GM12878 (cell line): ENCODE measurements at regions not wholly inside any gene's neighbourhood (a gene's known extent, or its start where the extent isn't known, plus 50 kb on each side); places are given as distances from the start of the nearest gene placed in this dataset.

Source experiments
- ATAC-seq: fragments of 200-7000 bp; cut with Tn5 transposase; 3 replicates; pipeline ENCODE4 v1.9.1; 2020; ENCODE audit warnings: mild to moderate bottlenecking, moderate library complexity
- BruUV-seq: library from RNA; stranded (reverse); fragments of 400-500 nt; replicated peaks from 2 replicates; lab custom pipeline; 2021; lab: Mats Ljungman, UMichigan
- CTCF ChIA-PET: fragments of 300-600 bp; sonication (Branson Sonifier 250); formaldehyde crosslinking; extraction: SDS; loops from one replicate; lab custom pipeline; 2021; ENCODE audit warnings: inconsistent platforms; lab: Yijun Ruan, JAX
- POLR2A ChIA-PET: fragments of 350-600 bp; formaldehyde crosslinking; extraction: SDS; loops from one replicate; lab custom pipeline; 2021; ENCODE audit warnings: inconsistent platforms; lab: Charles Lee
- RAD21 ChIA-PET: fragments of 300-600 bp; sonication (Branson Sonifier 250); formaldehyde crosslinking; loops from one replicate; lab custom pipeline; 2023; ENCODE audit warnings: antibody characterized with exemption; ENCODE audit not compliant: unreplicated experiment; lab: Charles Lee
- SMC1A ChIA-PET: fragments of 300-600 bp; sonication (Branson Sonifier 250); formaldehyde crosslinking; loops from one replicate; lab custom pipeline; 2023; ENCODE audit not compliant: unreplicated experiment, uncharacterized antibody; lab: Charles Lee
- DNase-seq: peaks from one replicate; pipeline ENCODE4 v3.0.0-alpha.2; 2011; ENCODE audit warnings: low read depth, low spot score
- FAIRE-seq: peaks from 3 replicates; lab custom pipeline; 2011; peaks lifted over from hg19 to GRCh38; lab: Jason Lieb, UNC
- H2AFZ ChIP-seq: 2 replicates; pipeline ENCODE4 v1.6.0; 2011; ENCODE audit warnings: low read depth, low read length, control low read depth; ENCODE audit not compliant: control insufficient read depth
- H3K27ac ChIP-seq: 2 replicates; pipeline ENCODE4 v1.5.1; 2011; ENCODE audit warnings: control low read depth; ENCODE audit not compliant: control insufficient read depth, insufficient read depth
- H3K27me3 ChIP-seq, 2 experiments: replicated peaks in 1 of 2; 2 replicates each; pipeline versions ENCODE4 v1.6.0 to v1.6.1; 2011; ENCODE audit warnings: low read length in 1 of 2; ENCODE audit not compliant: control insufficient read depth in 2 of 2, insufficient read depth in 2 of 2
- H3K36me3 ChIP-seq, 2 experiments: 2 replicates each; pipeline ENCODE4 v1.5.1; 2011; ENCODE audit warnings: low read length in 1 of 2; ENCODE audit not compliant: control insufficient read depth in 2 of 2, insufficient read depth in 2 of 2
- H3K4me1 ChIP-seq: 2 replicates; pipeline ENCODE4 v1.6.1; 2011; ENCODE audit warnings: mild to moderate bottlenecking, low read length, moderate library complexity, mixed read lengths; ENCODE audit not compliant: control insufficient read depth, insufficient read depth
- H3K4me2 ChIP-seq: 2 replicates; pipeline ENCODE4 v1.6.0; 2011; ENCODE audit warnings: control low read depth; ENCODE audit not compliant: control insufficient read depth, insufficient read depth
- H3K4me3 ChIP-seq: fragments of 200-600 bp; sonication (generic); 2 replicates; pipeline ENCODE4 v1.5.1; 2016
- H3K79me2 ChIP-seq: 2 replicates; pipeline ENCODE4 v1.6.0; 2011; ENCODE audit warnings: low read length; ENCODE audit not compliant: control insufficient read depth, insufficient read depth
- H3K9ac ChIP-seq: 2 replicates; pipeline ENCODE4 v1.8.0; 2011; ENCODE audit warnings: low read length, control low read depth, mixed read lengths; ENCODE audit not compliant: control insufficient read depth, insufficient read depth
- H3K9me3 ChIP-seq: replicated peaks from 3 replicates; pipeline ENCODE4 v1.5.1; 2011; ENCODE audit warnings: mild to moderate bottlenecking, low read length; ENCODE audit not compliant: control insufficient read depth, insufficient read depth
- H4K20me1 ChIP-seq: 2 replicates; pipeline ENCODE4 v1.6.0; 2011; ENCODE audit not compliant: control insufficient read depth, insufficient read depth
- CEBPB ChIP-seq, 2 experiments: fragments of 150-350 bp in 1 of 2; IDR thresholded peaks; 2 replicates each; pipeline ENCODE4 v1.6.1; 2012 to 2014; ENCODE audit warnings: low read depth in 2 of 2, low read length in 2 of 2, borderline replicate concordance in 1 of 2, inconsistent platforms in 1 of 2
- CTCF ChIP-seq, 3 experiments: IDR thresholded peaks in 2 of 3; conservative IDR thresholded peaks in 1 of 3; 2 replicates each; pipeline ENCODE4 v1.5.1; 2011; ENCODE audit warnings: low read depth in 3 of 3, low read length in 3 of 3, mild to moderate bottlenecking in 3 of 3, control low read depth in 2 of 3, moderate library complexity in 2 of 3, inconsistent platforms in 1 of 3, mixed read lengths in 1 of 3; ENCODE audit not compliant: control insufficient read depth in 2 of 3, insufficient read depth in 1 of 3; ENCODE audit errors: extremely low read depth in 1 of 3
- FOXM1 ChIP-seq: IDR thresholded peaks from 2 replicates; pipeline ENCODE4 v1.6.1; 2012; ENCODE audit warnings: low read depth, mild to moderate bottlenecking, inconsistent platforms, low read length, moderate library complexity
- GATAD2B ChIP-seq: fragments of 450-650 bp; conservative IDR thresholded peaks from 2 replicates; pipeline ENCODE4 v1.6.1; 2017; ENCODE audit warnings: low read depth, mild to moderate bottlenecking, moderate library complexity
- JUNB ChIP-seq: IDR thresholded peaks from 2 replicates; pipeline ENCODE4 v1.6.1; 2016; ENCODE audit warnings: antibody characterized with exemption, mild to moderate bottlenecking
- MEF2A ChIP-seq: IDR thresholded peaks from 2 replicates; pipeline ENCODE4 v1.6.1; 2011; ENCODE audit warnings: low read depth, mild to moderate bottlenecking, low read length, moderate library complexity; ENCODE audit not compliant: insufficient read depth
- MEF2B ChIP-seq: fragments of 450-650 bp; IDR thresholded peaks from 2 replicates; pipeline ENCODE4 v1.6.1; 2018; ENCODE audit warnings: mild to moderate bottlenecking, moderate library complexity; ENCODE audit not compliant: partially characterized antibody, poor library complexity, severe bottlenecking
- PML ChIP-seq: IDR thresholded peaks from 2 replicates; pipeline ENCODE4 v1.6.1; 2012; ENCODE audit warnings: low read length, inconsistent platforms
- POU2F2 ChIP-seq: IDR thresholded peaks from 3 replicates; pipeline ENCODE4 v1.6.1; 2011; ENCODE audit warnings: low read depth, mild to moderate bottlenecking, low read length, borderline replicate concordance
- SKIL ChIP-seq: fragments of 450-650 bp; IDR thresholded peaks from 2 replicates; pipeline ENCODE4 v1.6.1; 2017; ENCODE audit warnings: mild to moderate bottlenecking, low read depth, inconsistent platforms; ENCODE audit not compliant: poor library complexity, severe bottlenecking
- SRF ChIP-seq, 2 experiments: IDR thresholded peaks; 2 replicates each; pipeline ENCODE4 v1.6.1; 2011; ENCODE audit warnings: low read depth in 2 of 2, low read length in 2 of 2, mild to moderate bottlenecking in 1 of 2, moderate library complexity in 1 of 2
- TARDBP ChIP-seq: IDR thresholded peaks from 2 replicates; pipeline ENCODE4 v1.6.1; 2016; ENCODE audit warnings: borderline replicate concordance
- TCF7 ChIP-seq: IDR thresholded peaks from 2 replicates; pipeline ENCODE4 v1.6.1; 2014; ENCODE audit warnings: antibody characterized with exemption, borderline replicate concordance
- ZBED1 ChIP-seq: IDR thresholded peaks from 2 replicates; pipeline ENCODE4 v1.6.1; 2016; ENCODE audit warnings: borderline replicate concordance
- ZBTB11 ChIP-seq: fragments of 450-650 bp; formaldehyde crosslinking; IDR thresholded peaks from 2 replicates; pipeline ENCODE4 v1.5.0; 2022; ENCODE audit warnings: mild to moderate bottlenecking, missing genetic modification characterization
- ZNF207 ChIP-seq: fragments of 450-650 bp; IDR thresholded peaks from 2 replicates; pipeline ENCODE4 v1.6.1; 2014; ENCODE audit warnings: antibody characterized with exemption, mild to moderate bottlenecking, borderline replicate concordance
- WGBS: methylation state at CpG from one replicate; pipeline ENCODE4 v1.1.6; 2016; ENCODE audit warnings: low lambda C conversion rate; ENCODE audit not compliant: insufficient replicate concordance, insufficient coverage; ENCODE audit errors: missing lambda C conversion rate; 5-methylcytosine and 5-hydroxymethylcytosine counted together
- in situ Hi-C: fragments of 300-500 bp; cut with MboI; formaldehyde crosslinking; loops from 9 replicates; pipeline ENCODE4 v1.14.3; 2018; ENCODE audit warnings: mixed read lengths
- intact Hi-C: fragments of 100-400 bp; cut with micrococcal nuclease; formaldehyde crosslinking; loops from one replicate; pipeline ENCODE4 v1.14.2; 2022; ENCODE audit not compliant: unreplicated experiment

- Histone ChIP-seq H3K27ac (no peak overlapping the region), H3K4me2 (peak overlapping the region; percentile 59), H3K4me3 (no peak overlapping the region), H2AFZ (no peak overlapping the region), H3K79me2 (no peaks in the 10 kb centered on the region), H3K4me1 (peaks cover 31% of the 10 kb centered on the region), H4K20me1 (no peaks in the 10 kb centered on the region), H3K27me3 (peaks cover 0 to 3% of the 10 kb centered on the region in 2 experiments; a peak in 1 of 4 replicates), H3K9me3 (no peaks in the 10 kb centered on the region; the same call in 2 of the 3 replicates), H3K36me3 (no peaks in the 10 kb centered on the region), H3K9ac (no peak overlapping the region)
- 2% methylated on average over 5 of the region's 5 CpGs for WGBS
- FAIRE-seq (peak; percentile 88), ATAC-seq (peak; percentile 82), DNase-seq (no peak)
- CTCF ChIA-PET = interaction anchor here (1.2 to 20.8 kb wide), 6 partner anchors 11 to 108 kb away, joined by 4 to 631 read pairs (median 37); no protein-coding TSS in a partner anchor
- in situ Hi-C loops (no loop called here), intact Hi-C loops (loop anchor here (5.0 kb wide), 1 partner anchor 464 kb away; the partner anchor contains the start of gene SYTL3)
- RAD21 ChIA-PET = interaction anchor here (0.9 to 5.7 kb wide), 9 partner anchors 11 to 117 kb away, joined by 3 to 57 read pairs (median 11); partner anchors contain the start of genes RSPH3 and TAGAP
- SMC1A ChIA-PET = interaction anchor here (1.1 to 20.8 kb wide), 9 partner anchors 9 to 109 kb away, joined by 3 to 517 read pairs (median 24); partner anchors contain the start of genes RSPH3 and TAGAP
- no TSS peak for BruUV-seq
- POLR2A ChIA-PET = interaction anchor here (0.9 to 3.5 kb wide), 8 partner anchors 9 to 36 kb away, joined by 3 to 18 read pairs (median 3); no protein-coding TSS in a partner anchor
- TF ChIP-seq ZBED1 = no peak
- peak; percentile 69 for TF ChIP-seq MEF2B
- 0 out of 2 replicates have a peak, but pooled peaks have one; percentile 21 for TF ChIP-seq FOXM1
- TF ChIP-seq CEBPB (IDR thresholded peaks at IDR 0.05; ENCODE audit: borderline replicate concordance in 1 of 2, low read depth in 2 of 2, low read length in 2 of 2) = no peak
- 0 out of 4 replicates have a peak, but pooled peaks of 1 of the 2 experiments have one; percentile 54 for TF ChIP-seq SRF (IDR thresholded peaks at IDR 0.05; ENCODE audit: low read depth in 2 of 2, low read length in 2 of 2)
- no peak for TF ChIP-seq TCF7
- no peak for TF ChIP-seq ZNF207
- TF ChIP-seq PML = no peak
- TF ChIP-seq ZBTB11 (CRISPR knock-in tag) = no peak
- 0 out of 3 replicates have a peak, but pooled peaks have one; percentile 40 for TF ChIP-seq POU2F2
- 0 out of 2 replicates have a peak, but pooled peaks have one; percentile 26 for TF ChIP-seq MEF2A
- no peak for TF ChIP-seq SKIL
- no peak for TF ChIP-seq GATAD2B
- TF ChIP-seq TARDBP = no peak
- no peak for TF ChIP-seq CTCF (IDR thresholded peaks at IDR 0.05 in 2 of 3, conservative IDR thresholded peaks at IDR 0.05 in 1 of 3; ENCODE audit: control insufficient read depth in 2 of 3, extremely low read depth in 1 of 3, insufficient read depth in 1 of 3, low read depth in 3 of 3, low read length in 3 of 3)
- TF ChIP-seq JUNB = peak; percentile 8; the same call in 1 of the 2 replicates
These were observed 52.9 kb upstream of the FNDC1 start for GRCh38 chr6:159116343-159116742.
